HEK293 (cell line): ENCODE measurements at regions not wholly inside any gene's neighbourhood (a gene's known extent, or its start where the extent isn't known, plus 50 kb on each side); places are given as distances from the start of the nearest gene placed in this dataset.

Experiments
- ATF2 ChIP-seq: fragments of 450-650 bp; formaldehyde crosslinking; IDR thresholded peaks from 2 replicates; pipeline ENCODE4 v1.5.1; 2016; ENCODE audit warnings: missing biosample characterization, missing genetic modification characterization, low read depth
- CTCF ChIP-seq: fragments of 450-650 bp; formaldehyde crosslinking; IDR thresholded peaks from 2 replicates; pipeline ENCODE4 v1.5.1; 2016; ENCODE audit warnings: missing biosample characterization, missing genetic modification characterization
- REPIN1 ChIP-seq: fragments of 450-650 bp; formaldehyde crosslinking; IDR thresholded peaks from 2 replicates; pipeline ENCODE4 v1.5.1; 2017; ENCODE audit warnings: missing biosample characterization, missing genetic modification characterization, low read depth
- SETDB1 ChIP-seq: IDR thresholded peaks from one replicate; pipeline ENCODE4 v1.6.1; 2017; ENCODE audit warnings: mild to moderate bottlenecking, low read length, moderate library complexity, mixed read lengths; ENCODE audit not compliant: insufficient read length
- ZBTB26 ChIP-seq: fragments of 450-650 bp; formaldehyde crosslinking; optimal IDR thresholded peaks from 2 replicates; pipeline ENCODE3; 2016; ENCODE audit warnings: missing biosample characterization, mild to moderate bottlenecking, missing genetic modification characterization
- ZBTB44 ChIP-seq: fragments of 450-650 bp; IDR thresholded peaks from 2 replicates; pipeline ENCODE4 v1.5.1; 2018; ENCODE audit warnings: missing biosample characterization, mild to moderate bottlenecking, missing genetic modification characterization
- ZNF114 ChIP-seq: fragments of 450-650 bp; formaldehyde crosslinking; IDR thresholded peaks from 2 replicates; pipeline ENCODE4 v1.5.0; 2017; ENCODE audit warnings: missing biosample characterization, missing genetic modification characterization
- ZNF155 ChIP-seq: fragments of 450-650 bp; formaldehyde crosslinking; IDR thresholded peaks from 2 replicates; pipeline ENCODE4 v1.5.1; 2016; ENCODE audit warnings: missing biosample characterization, missing genetic modification characterization
- ZNF529 ChIP-seq: fragments of 450-650 bp; formaldehyde crosslinking; IDR thresholded peaks from 2 replicates; pipeline ENCODE4 v1.5.1; 2017; ENCODE audit warnings: missing genetic modification characterization, missing biosample characterization; ENCODE audit not compliant: insufficient replicate concordance
- ZNF639 ChIP-seq: fragments of 450-650 bp; formaldehyde crosslinking; IDR thresholded peaks from 2 replicates; pipeline ENCODE4 v1.5.1; 2016; ENCODE audit warnings: missing biosample characterization, missing genetic modification characterization
- ZNF692 ChIP-seq: fragments of 450-650 bp; formaldehyde crosslinking; IDR thresholded peaks from 2 replicates; pipeline ENCODE4 v1.5.1; 2016; ENCODE audit warnings: missing biosample characterization, missing genetic modification characterization
- ZNF701 ChIP-seq: fragments of 450-650 bp; formaldehyde crosslinking; IDR thresholded peaks from 2 replicates; pipeline ENCODE4 v1.5.1; 2016; ENCODE audit warnings: missing biosample characterization, missing genetic modification characterization

GRCh38 chr7:46844486-46844885 lies 737.4 kb downstream of the TNS3 start:
- TF ChIP-seq REPIN1 (tag by site-specific recombination), result no peak
- TF ChIP-seq CTCF (tag by site-specific recombination), result no peak
- no peak for TF ChIP-seq ZNF155 (tag by site-specific recombination)
- no peak for TF ChIP-seq ZNF701 (tag by site-specific recombination)
- no peak for TF ChIP-seq ZNF114 (tag by site-specific recombination)
- no peak for TF ChIP-seq SETDB1
- TF ChIP-seq ZBTB26 (tag by site-specific recombination), result no peak
- no peak for TF ChIP-seq ZBTB44 (tag by site-specific recombination)
- TF ChIP-seq ATF2 (tag by site-specific recombination), result no peak
- TF ChIP-seq ZNF529 (tag by site-specific recombination), result no peak
- no peak for TF ChIP-seq ZNF692 (tag by site-specific recombination)
- TF ChIP-seq ZNF639 (tag by site-specific recombination), result no peak
